ENCODE measurements at regions not wholly inside any gene's neighbourhood (a gene's known extent, or its start where the extent isn't known, plus 50 kb on each side); places are given as distances from the start of the nearest gene placed in this dataset.

- TF ChIP-seq CTCF (IDR thresholded peaks at IDR 0.05 in 4 of 5, conservative IDR thresholded peaks at IDR 0.05 in 1 of 5) (no peak), POLR2A (IDR thresholded peaks at IDR 0.05) (no peak)
Measured at GRCh38 chr19:33916792-33917191, 120.1 kb downstream of the KCTD15 start.
